ENCODE measurements at regions not wholly inside any gene's neighbourhood (a gene's known extent, or its start where the extent isn't known, plus 50 kb on each side); places are given as distances from the start of the nearest gene placed in this dataset.
"Not testable (repeated sequence)": the region's sequence is repeated elsewhere in the genome, so short reads cannot be mapped to it uniquely, and the experiment has no call there.

DNA sequence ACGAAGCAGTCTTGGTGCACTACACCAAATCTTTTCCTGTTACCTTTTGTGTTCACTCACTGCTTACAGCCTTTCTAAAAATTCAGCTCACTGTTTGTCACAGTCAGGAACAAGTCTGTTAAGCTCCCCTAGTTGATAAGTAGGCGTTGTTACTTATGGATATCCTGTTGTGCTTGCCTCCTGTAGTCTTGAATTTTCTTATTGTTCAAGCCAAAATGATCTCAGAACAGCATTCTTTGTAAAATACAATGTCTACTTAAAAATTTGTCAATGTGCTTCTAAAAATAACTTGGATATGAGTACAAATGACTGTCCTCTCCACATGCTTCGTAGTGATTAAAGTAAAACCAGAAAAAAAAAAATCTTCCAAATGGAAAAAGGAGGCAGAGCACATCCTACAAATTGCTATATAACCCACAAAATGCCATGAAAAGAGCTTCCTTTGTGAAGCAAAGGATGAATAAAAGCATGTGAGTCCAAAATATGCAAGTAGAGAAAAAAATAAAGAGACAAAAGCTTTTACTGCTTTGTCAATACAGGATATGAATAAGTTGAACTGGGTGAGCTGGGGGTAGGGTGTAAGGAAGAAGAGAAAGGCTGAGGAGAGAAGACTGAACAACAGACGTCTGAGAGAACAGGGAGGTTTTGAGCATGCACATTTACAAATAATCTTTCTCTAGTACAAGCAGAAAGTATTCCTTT is 228.9 kb upstream of the ADGRL4 start:
- no peaks in the 10 kb centered on the region for H3K36me3 ChIP-seq (ENCODE audit: control insufficient read depth, insufficient read depth, low read length)
- H3K27ac ChIP-seq (ENCODE audit: insufficient read depth, low read depth, low read length, poor library complexity, severe bottlenecking) = no peak overlapping the region
- no peak overlapping the region for H3K4me3 ChIP-seq (ENCODE audit: insufficient read depth, low read depth, low read length)
- no peaks in the 10 kb centered on the region for H3K9me3 ChIP-seq (ENCODE audit: control insufficient read depth, low read length)
- 11 to 35% methylated on average over 1 to 4 of the region's 4 CpGs for WGBS, 2 experiments
- H3K4me1 ChIP-seq (ENCODE audit: control insufficient read depth, insufficient read depth, low read length) = no peaks in the 10 kb centered on the region
- H3K27me3 ChIP-seq (ENCODE audit: control insufficient read depth, insufficient read depth, low read length, poor library complexity, severe bottlenecking) = no peaks in the 10 kb centered on the region

DNA sequence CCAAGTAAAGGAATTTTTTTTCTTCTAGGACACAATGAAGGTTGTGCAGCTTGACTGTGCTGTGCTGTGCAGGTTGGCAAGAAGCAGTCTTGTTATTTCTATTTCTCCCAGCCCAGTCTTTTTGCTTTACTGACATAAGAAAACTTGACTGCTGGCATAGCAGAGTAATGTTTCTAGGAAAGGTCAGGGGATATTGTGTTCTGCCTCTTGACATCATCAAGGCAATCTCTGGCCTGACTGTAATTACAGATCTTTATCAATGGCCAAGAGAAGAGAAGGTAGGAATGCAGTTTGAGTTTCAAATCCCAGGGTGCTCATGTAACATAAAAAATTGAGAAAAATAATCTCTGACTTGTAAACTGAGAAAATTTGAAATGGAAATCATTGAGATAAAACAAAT is 226.3 kb upstream of the ADGRL4 start:
- no peaks in the 10 kb centered on the region for H3K4me1 ChIP-seq (ENCODE audit: control insufficient read depth, insufficient read depth, low read length)
- no peak overlapping the region for H3K27ac ChIP-seq (ENCODE audit: insufficient read depth, low read depth, low read length, poor library complexity, severe bottlenecking)
- H3K9me3 ChIP-seq (ENCODE audit: control insufficient read depth, low read length) = no peaks in the 10 kb centered on the region
- H3K4me3 ChIP-seq (ENCODE audit: insufficient read depth, low read depth, low read length) = no peak overlapping the region
- H3K27me3 ChIP-seq (ENCODE audit: control insufficient read depth, insufficient read depth, low read length, poor library complexity, severe bottlenecking) = no peaks in the 10 kb centered on the region
- H3K36me3 ChIP-seq (ENCODE audit: control insufficient read depth, insufficient read depth, low read length) = no peaks in the 10 kb centered on the region

DNA sequence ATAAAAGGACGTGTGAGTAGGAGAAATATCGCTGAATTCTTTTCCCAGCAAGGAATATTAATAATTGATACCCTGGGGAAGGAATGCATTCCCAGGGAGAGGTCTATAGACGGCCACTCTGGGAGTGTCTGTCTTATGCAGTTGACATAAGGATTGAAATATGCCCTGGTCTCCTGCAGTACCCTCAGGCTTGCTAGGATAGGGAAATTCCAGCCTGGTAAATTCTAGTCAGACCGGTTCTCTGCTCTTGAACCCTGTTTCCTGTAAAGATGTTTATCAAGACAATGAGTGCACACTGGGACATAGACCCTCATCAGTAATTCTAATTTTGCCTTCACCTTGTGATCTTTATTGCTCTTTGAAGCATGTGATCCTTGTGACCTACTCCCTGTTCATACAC is 224.2 kb upstream of the ADGRL4 start:
- not testable (repeated sequence) for H3K27ac ChIP-seq (ENCODE audit: insufficient read depth, low read depth, low read length, poor library complexity, severe bottlenecking); H3K9me3 ChIP-seq (ENCODE audit: control insufficient read depth, low read length); H3K27me3 ChIP-seq (ENCODE audit: control insufficient read depth, insufficient read depth, low read length, poor library complexity, severe bottlenecking); H3K4me1 ChIP-seq (ENCODE audit: control insufficient read depth, insufficient read depth, low read length); H3K36me3 ChIP-seq (ENCODE audit: control insufficient read depth, insufficient read depth, low read length); H3K4me3 ChIP-seq (ENCODE audit: insufficient read depth, low read depth, low read length)
- WGBS, 2 experiments = 88 to 94% methylated on average over 4 of the region's 4 CpGs

DNA sequence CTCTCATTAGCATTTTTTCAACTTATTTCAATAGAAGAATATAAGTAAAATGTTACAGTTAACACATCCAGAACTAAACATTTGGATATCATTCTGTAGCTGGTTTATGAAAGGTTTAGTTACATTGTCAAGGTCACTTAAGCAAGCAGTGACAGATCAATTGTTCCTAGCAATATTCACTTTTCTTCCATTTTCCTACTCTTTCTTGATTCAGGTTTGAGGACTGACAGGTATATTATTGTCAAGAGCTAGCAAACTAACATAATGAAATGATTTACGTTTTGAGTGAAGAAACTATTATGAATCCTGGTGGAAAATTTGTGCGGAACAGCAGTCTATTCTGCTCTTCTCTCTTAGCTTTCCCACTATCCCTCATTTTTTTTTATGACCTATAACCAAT is 220.4 kb upstream of the ADGRL4 start:
- Histone ChIP-seq H3K27ac (ENCODE audit: insufficient read depth, low read depth, low read length, poor library complexity, severe bottlenecking) (no peak overlapping the region), H3K27me3 (ENCODE audit: control insufficient read depth, insufficient read depth, low read length, poor library complexity, severe bottlenecking) (no peaks in the 10 kb centered on the region)
- WGBS, 2 experiments = 83 to 100% methylated on average over 2 of the region's 2 CpGs

DNA sequence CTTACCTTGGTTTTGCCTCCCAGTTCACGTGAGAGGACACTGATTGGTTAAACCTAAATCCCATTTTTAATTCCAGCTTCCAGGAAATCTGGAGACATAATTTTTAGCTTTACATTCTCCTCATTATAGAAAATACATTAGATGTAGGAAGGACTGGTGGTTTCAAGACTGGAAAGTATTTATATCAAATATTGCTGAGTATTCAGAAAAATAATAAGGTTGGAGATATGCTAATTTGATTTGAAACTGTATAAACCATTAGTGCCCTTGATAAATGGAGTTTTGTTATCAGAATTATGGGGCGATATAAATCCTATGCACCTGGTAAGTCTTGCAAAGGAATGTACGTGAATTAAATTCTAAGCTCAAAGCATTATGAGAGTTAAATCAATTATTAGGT is 218.0 kb upstream of the ADGRL4 start:
- 65% methylated on average over 3 of the region's 3 CpGs for WGBS, 2 experiments
- Histone ChIP-seq H3K27me3 (ENCODE audit: control insufficient read depth, insufficient read depth, low read length, poor library complexity, severe bottlenecking) (no peaks in the 10 kb centered on the region), H3K27ac (ENCODE audit: insufficient read depth, low read depth, low read length, poor library complexity, severe bottlenecking) (no peak overlapping the region), H3K4me3 (ENCODE audit: insufficient read depth, low read depth, low read length) (no peak overlapping the region), H3K4me1 (ENCODE audit: control insufficient read depth, insufficient read depth, low read length) (no peaks in the 10 kb centered on the region), H3K9me3 (ENCODE audit: control insufficient read depth, low read length) (no peaks in the 10 kb centered on the region), H3K36me3 (ENCODE audit: control insufficient read depth, insufficient read depth, low read length) (no peaks in the 10 kb centered on the region)

More for the DNA sequence above, 220.4 kb upstream of the ADGRL4 start:
- H3K4me3 ChIP-seq (ENCODE audit: insufficient read depth, low read depth, low read length) = no peak overlapping the region
- H3K4me1 ChIP-seq (ENCODE audit: control insufficient read depth, insufficient read depth, low read length) = no peaks in the 10 kb centered on the region
- H3K36me3 ChIP-seq (ENCODE audit: control insufficient read depth, insufficient read depth, low read length) = no peaks in the 10 kb centered on the region
- no peaks in the 10 kb centered on the region for H3K9me3 ChIP-seq (ENCODE audit: control insufficient read depth, low read length)

DNA sequence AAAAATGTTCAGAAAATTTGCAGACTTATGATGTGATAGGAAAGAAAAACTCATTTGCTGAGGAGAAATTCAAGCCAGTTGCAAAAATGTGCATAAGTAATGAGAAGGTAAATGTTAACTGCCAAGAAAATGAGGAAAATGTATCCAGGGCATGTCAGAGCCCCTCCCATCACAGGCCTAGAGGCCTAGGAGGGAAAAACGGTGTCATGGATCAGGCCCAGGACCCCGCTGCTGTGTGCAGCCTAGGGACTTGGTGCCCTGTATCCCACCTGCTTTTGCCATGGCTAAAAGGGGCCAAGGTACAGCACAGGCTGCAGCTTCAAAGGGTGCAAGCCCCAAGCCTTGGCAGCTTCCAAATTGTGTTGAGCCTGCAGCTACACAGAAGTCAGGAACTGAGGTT is 214.0 kb upstream of the ADGRL4 start:
- no peak overlapping the region for H3K4me3 ChIP-seq (ENCODE audit: insufficient read depth, low read depth, low read length)
- no peaks in the 10 kb centered on the region for H3K9me3 ChIP-seq (ENCODE audit: control insufficient read depth, low read length)
- no peaks in the 10 kb centered on the region for H3K4me1 ChIP-seq (ENCODE audit: control insufficient read depth, insufficient read depth, low read length)
- 91 to 93% methylated on average over 2 of the region's 2 CpGs for WGBS, 2 experiments
- H3K36me3 ChIP-seq (ENCODE audit: control insufficient read depth, insufficient read depth, low read length) = no peaks in the 10 kb centered on the region
- no peaks in the 10 kb centered on the region for H3K27me3 ChIP-seq (ENCODE audit: control insufficient read depth, insufficient read depth, low read length, poor library complexity, severe bottlenecking)
- H3K27ac ChIP-seq (ENCODE audit: insufficient read depth, low read depth, low read length, poor library complexity, severe bottlenecking) = no peak overlapping the region

DNA sequence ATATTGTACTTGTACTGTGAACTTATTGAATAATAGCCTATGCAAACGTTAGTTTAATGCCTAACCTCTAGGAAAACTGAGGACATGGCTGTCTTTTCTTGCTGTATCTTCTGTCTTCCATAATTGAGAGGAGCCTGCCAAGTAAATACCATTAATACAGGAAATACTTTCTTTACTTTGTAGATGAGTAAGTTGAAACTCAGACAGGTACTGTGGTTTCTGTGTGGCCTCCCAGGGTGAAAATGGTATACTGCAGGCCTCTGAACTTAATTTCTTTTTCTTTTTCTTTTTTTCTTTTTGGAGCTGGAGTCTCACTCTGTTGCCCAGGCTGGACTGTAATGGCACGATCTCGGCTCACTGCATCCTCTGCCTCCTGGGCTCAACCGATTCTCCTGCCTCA is 208.8 kb upstream of the ADGRL4 start:
- no peaks in the 10 kb centered on the region for H3K27me3 ChIP-seq (ENCODE audit: control insufficient read depth, insufficient read depth, low read length, poor library complexity, severe bottlenecking)
- H3K36me3 ChIP-seq (ENCODE audit: control insufficient read depth, insufficient read depth, low read length) = no peaks in the 10 kb centered on the region
- 91 to 97% methylated on average over 4 of the region's 4 CpGs for WGBS, 2 experiments
- no peaks in the 10 kb centered on the region for H3K9me3 ChIP-seq (ENCODE audit: control insufficient read depth, low read length)
- no peak overlapping the region for H3K4me3 ChIP-seq (ENCODE audit: insufficient read depth, low read depth, low read length)
- no peaks in the 10 kb centered on the region for H3K4me1 ChIP-seq (ENCODE audit: control insufficient read depth, insufficient read depth, low read length)
- no peak overlapping the region for H3K27ac ChIP-seq (ENCODE audit: insufficient read depth, low read depth, low read length, poor library complexity, severe bottlenecking)

DNA sequence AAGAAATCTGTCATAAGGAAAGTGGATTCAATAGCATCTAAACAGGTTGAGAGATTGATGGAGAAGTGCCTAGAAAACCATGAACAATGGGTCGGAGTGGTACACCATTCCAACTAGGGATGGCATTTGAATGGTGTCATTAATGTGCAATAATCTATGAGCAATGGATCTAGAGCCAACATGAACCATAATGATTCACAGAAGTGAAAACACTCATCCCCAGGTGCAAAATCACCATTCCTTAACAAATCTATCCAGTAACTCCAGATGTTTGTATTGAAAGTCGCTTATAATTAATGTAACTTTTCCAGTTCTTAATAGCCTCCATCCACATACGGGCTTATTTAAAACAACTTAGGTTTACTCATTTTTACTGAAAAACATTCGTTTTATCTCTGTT is 201.3 kb upstream of the ADGRL4 start:
- H3K27me3 ChIP-seq (ENCODE audit: control insufficient read depth, insufficient read depth, low read length, poor library complexity, severe bottlenecking) = no peaks in the 10 kb centered on the region
- H3K36me3 ChIP-seq (ENCODE audit: control insufficient read depth, insufficient read depth, low read length) = no peaks in the 10 kb centered on the region
- no peaks in the 10 kb centered on the region for H3K4me1 ChIP-seq (ENCODE audit: control insufficient read depth, insufficient read depth, low read length)
- H3K4me3 ChIP-seq (ENCODE audit: insufficient read depth, low read depth, low read length) = no peak overlapping the region
- no peak overlapping the region for H3K27ac ChIP-seq (ENCODE audit: insufficient read depth, low read depth, low read length, poor library complexity, severe bottlenecking)
- 90 to 100% methylated on average over 2 to 3 of the region's 4 CpGs for WGBS, 2 experiments
- H3K9me3 ChIP-seq (ENCODE audit: control insufficient read depth, low read length) = no peaks in the 10 kb centered on the region

DNA sequence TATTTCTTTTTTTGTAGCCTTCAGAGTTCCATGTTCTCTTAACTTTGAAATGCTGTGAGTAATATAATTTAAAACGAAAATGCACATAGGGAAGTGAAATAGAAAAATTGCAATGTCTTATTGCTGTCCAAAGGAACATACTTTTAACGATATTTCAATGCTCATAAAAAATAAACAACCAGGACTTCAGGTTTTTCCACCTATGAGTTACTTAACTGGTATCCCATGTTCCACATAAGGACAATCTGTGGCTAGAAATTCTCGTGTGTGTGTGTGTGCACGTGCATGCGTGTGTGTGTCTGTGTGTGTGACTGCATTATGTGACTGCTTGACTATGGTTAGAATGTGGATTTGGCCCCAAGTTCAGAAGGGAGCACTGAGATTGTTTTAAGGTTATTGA is 200.8 kb upstream of the ADGRL4 start:
- H3K4me1 ChIP-seq (ENCODE audit: control insufficient read depth, insufficient read depth, low read length) = no peaks in the 10 kb centered on the region
- H3K9me3 ChIP-seq (ENCODE audit: control insufficient read depth, low read length) = no peaks in the 10 kb centered on the region

DNA sequence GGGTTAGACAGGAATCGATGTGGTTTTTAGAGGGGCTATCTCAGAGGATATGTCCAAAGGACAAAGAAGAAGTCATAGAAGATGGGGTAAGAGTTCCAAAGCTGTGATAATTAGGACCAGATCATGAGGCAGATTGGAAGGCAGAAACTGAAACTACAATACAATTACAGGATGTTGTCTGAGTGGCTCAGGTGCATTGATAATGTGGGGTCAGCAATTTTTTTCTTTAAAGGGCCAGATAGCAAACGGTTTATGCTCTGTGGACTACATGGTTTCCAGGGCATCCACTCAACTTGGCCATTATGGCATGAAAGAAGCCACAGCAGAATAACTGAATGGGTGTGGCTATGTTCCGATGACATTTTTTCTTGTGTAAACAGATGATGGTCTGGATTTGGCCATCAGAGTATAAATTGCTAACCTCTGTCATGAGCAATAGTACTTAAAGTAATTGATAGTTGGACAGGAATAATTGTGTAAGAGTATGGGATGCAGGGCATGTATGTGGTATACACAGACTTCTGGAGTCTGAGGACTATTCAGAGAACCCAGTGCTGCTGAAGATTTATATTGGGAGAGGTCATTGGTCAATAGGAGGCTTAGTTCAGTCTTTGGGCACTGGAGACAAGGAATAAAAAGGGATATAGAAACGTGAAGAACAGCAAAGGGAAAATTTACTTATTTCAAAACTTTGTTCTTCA is 198.4 kb upstream of the ADGRL4 start:
- WGBS, 2 experiments = 91 to 95% methylated on average over 3 of the region's 4 CpGs

More for the DNA sequence above, 200.8 kb upstream of the ADGRL4 start:
- Histone ChIP-seq H3K4me3 (ENCODE audit: insufficient read depth, low read depth, low read length) (no peak overlapping the region), H3K36me3 (ENCODE audit: control insufficient read depth, insufficient read depth, low read length) (no peaks in the 10 kb centered on the region), H3K27me3 (ENCODE audit: control insufficient read depth, insufficient read depth, low read length, poor library complexity, severe bottlenecking) (no peaks in the 10 kb centered on the region), H3K27ac (ENCODE audit: insufficient read depth, low read depth, low read length, poor library complexity, severe bottlenecking) (no peak overlapping the region)
- WGBS, 2 experiments = 94% methylated on average over 5 of the region's 5 CpGs

More for the DNA sequence above, 198.4 kb upstream of the ADGRL4 start:
- no peak overlapping the region for H3K27ac ChIP-seq (ENCODE audit: insufficient read depth, low read depth, low read length, poor library complexity, severe bottlenecking)
- H3K4me3 ChIP-seq (ENCODE audit: insufficient read depth, low read depth, low read length) = no peak overlapping the region
- H3K4me1 ChIP-seq (ENCODE audit: control insufficient read depth, insufficient read depth, low read length) = no peaks in the 10 kb centered on the region
- H3K36me3 ChIP-seq (ENCODE audit: control insufficient read depth, insufficient read depth, low read length) = no peaks in the 10 kb centered on the region
- no peaks in the 10 kb centered on the region for H3K27me3 ChIP-seq (ENCODE audit: control insufficient read depth, insufficient read depth, low read length, poor library complexity, severe bottlenecking)
- H3K9me3 ChIP-seq (ENCODE audit: control insufficient read depth, low read length) = no peaks in the 10 kb centered on the region
